NT2/D1 (cell line): ENCODE measurements at regions not wholly inside any gene's neighbourhood (a gene's known extent, or its start where the extent isn't known, plus 50 kb on each side); places are given as distances from the start of the nearest gene placed in this dataset.

Experiments
- SUZ12 ChIP-seq: IDR thresholded peaks from 2 replicates; pipeline ENCODE4 v1.6.1; 2011; ENCODE audit not compliant: insufficient read length, insufficient read depth; ENCODE audit errors: extremely low read depth
- YY1 ChIP-seq: IDR thresholded peaks from 2 replicates; pipeline ENCODE4 v1.6.1; 2011; ENCODE audit not compliant: insufficient read length, insufficient read depth
- ZNF274 ChIP-seq: IDR thresholded peaks from 2 replicates; pipeline ENCODE4 v1.6.1; 2011; ENCODE audit warnings: mild to moderate bottlenecking, low read depth, low read length

GRCh38 chr17:77905766-77906165, 52.7 kb upstream of the TNRC6C start:
- TF ChIP-seq ZNF274 (no peak), SUZ12 (no peak), YY1 (no peak)
